PC-9 (cell line): ENCODE measurements at regions not wholly inside any gene's neighbourhood (a gene's known extent, or its start where the extent isn't known, plus 50 kb on each side); places are given as distances from the start of the nearest gene placed in this dataset.

Experiments
- CTCF ChIP-seq: fragments of 200-600 bp; sonication (generic); conservative IDR thresholded peaks from 2 replicates; pipeline ENCODE4 v1.6.1; 2017; ENCODE audit warnings: mixed run types, antibody characterized with exemption, mild to moderate bottlenecking, moderate library complexity
- EZH2 ChIP-seq: fragments of 200-600 bp; sonication (generic); IDR thresholded peaks from 2 replicates; pipeline ENCODE4 v1.8.0; 2017; ENCODE audit warnings: antibody characterized with exemption, low read depth

DNA sequence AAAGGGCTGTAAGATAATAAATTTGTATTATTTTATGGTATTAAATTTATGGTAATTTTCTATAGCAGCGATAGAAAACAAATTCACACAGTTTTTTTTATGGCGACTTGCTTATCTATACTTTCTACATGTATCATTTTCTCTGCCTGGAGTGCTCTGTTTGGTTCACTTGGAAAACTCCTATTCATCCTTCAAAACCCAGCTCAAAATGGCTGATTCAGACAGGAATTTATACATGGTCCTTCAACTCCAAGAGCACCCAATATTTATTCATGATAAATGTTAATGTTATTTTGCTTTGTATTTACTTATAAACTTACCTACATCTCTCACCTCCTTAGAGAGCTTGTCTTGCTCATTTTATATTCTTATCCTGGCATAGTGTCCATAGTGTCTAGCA lies 55.6 kb upstream of the SSX2IP start:
- TF ChIP-seq CTCF: no peak
- no peak for TF ChIP-seq EZH2
